Mesendoderm (in vitro differentiated cells): ENCODE measurements at regions not wholly inside any gene's neighbourhood (a gene's known extent, or its start where the extent isn't known, plus 50 kb on each side); places are given as distances from the start of the nearest gene placed in this dataset.
A peak's percentile ranks its signal among the peaks of the same experiment; 100 is the strongest.

Source experiments
- DNase-seq: peaks from one replicate; pipeline ENCODE4 v3.0.0; 2013
- H2AK5ac ChIP-seq: 2 replicates; pipeline ENCODE4 v1.6.1; 2013; ENCODE audit warnings: low read length, inconsistent platforms
- H2BK120ac ChIP-seq: 2 replicates; pipeline ENCODE4 v1.6.1; 2013; ENCODE audit warnings: low read depth, mild to moderate bottlenecking, low read length, moderate library complexity, mixed read lengths
- H2BK15ac ChIP-seq: replicated peaks from 2 replicates; pipeline ENCODE4 v1.6.1; 2013; ENCODE audit warnings: low read depth, mild to moderate bottlenecking, moderate library complexity
- H2BK5ac ChIP-seq: 2 replicates; pipeline ENCODE4 v1.6.1; 2013; ENCODE audit warnings: low read length, inconsistent platforms
- H3K18ac ChIP-seq: 2 replicates; pipeline ENCODE4 v1.6.1; 2013; ENCODE audit warnings: mild to moderate bottlenecking, low read length, mixed read lengths
- H3K23ac ChIP-seq: one replicate; pipeline ENCODE4 v1.6.1; 2013; ENCODE audit warnings: low read length
- H3K27ac ChIP-seq: 2 replicates; pipeline ENCODE4 v1.5.1; 2013; ENCODE audit warnings: low read depth, mild to moderate bottlenecking, inconsistent platforms, low read length, moderate library complexity
- H3K27me3 ChIP-seq: 2 replicates; pipeline ENCODE4 v1.6.1; 2013; ENCODE audit warnings: low read length, control low read depth, mild to moderate bottlenecking, inconsistent platforms; ENCODE audit not compliant: insufficient read depth, poor library complexity
- H3K36me3 ChIP-seq: 2 replicates; pipeline ENCODE4 v1.6.1; 2013; ENCODE audit warnings: low read length, inconsistent platforms; ENCODE audit not compliant: control insufficient read depth, insufficient read depth
- H3K4ac ChIP-seq: one replicate; pipeline ENCODE4 v1.6.1; 2013; ENCODE audit warnings: low read depth, mild to moderate bottlenecking, low read length, moderate library complexity
- H3K4me1 ChIP-seq: 2 replicates; pipeline ENCODE4 v1.6.1; 2013; ENCODE audit warnings: low read depth, low read length, inconsistent platforms; ENCODE audit not compliant: control insufficient read depth
- H3K4me2 ChIP-seq: 2 replicates; pipeline ENCODE4 v1.6.1; 2013; ENCODE audit warnings: low read length
- H3K4me3 ChIP-seq: 2 replicates; pipeline ENCODE4 v1.5.1; 2013; ENCODE audit warnings: mild to moderate bottlenecking, low read length
- H3K56ac ChIP-seq: one replicate; pipeline ENCODE4 v1.6.1; 2013; ENCODE audit warnings: low read length
- H3K79me1 ChIP-seq: 2 replicates; pipeline ENCODE4 v1.6.1; 2013; ENCODE audit warnings: low read length, inconsistent platforms
- H3K79me2 ChIP-seq: 2 replicates; pipeline ENCODE4 v1.6.1; 2013; ENCODE audit warnings: mild to moderate bottlenecking, low read length; ENCODE audit not compliant: control insufficient read depth, insufficient read depth
- H3K9ac ChIP-seq: 2 replicates; pipeline ENCODE4 v1.6.1; 2013; ENCODE audit warnings: low read length, inconsistent platforms
- H4K5ac ChIP-seq: one replicate; pipeline ENCODE4 v1.6.1; 2013; ENCODE audit warnings: low read length
- H4K8ac ChIP-seq: one replicate; pipeline ENCODE4 v1.6.1; 2013; ENCODE audit warnings: low read depth, mild to moderate bottlenecking, control low read depth, low read length, moderate library complexity
- WGBS: extraction: QIAGEN DNeasy Blood & Tissue Kit; methylation state at CpG from one replicate; pipeline ENCODE4 v1.1.7; 2013; ENCODE audit warnings: low lambda C conversion rate, missing lambda C conversion rate; ENCODE audit not compliant: insufficient coverage; ENCODE audit errors: extremely low coverage; 5-methylcytosine and 5-hydroxymethylcytosine counted together

GRCh38 chr20:24106801-24107445 is 118.3 kb upstream of the GGTLC1 start:
- DNase-seq, result no peak
- no peak overlapping the region for H4K5ac ChIP-seq
- H3K4me1 ChIP-seq, result no peaks in the 10 kb centered on the region
- no peak overlapping the region for H3K23ac ChIP-seq
- H3K18ac ChIP-seq, result no peak overlapping the region
- no peak overlapping the region for H2AK5ac ChIP-seq
- H3K56ac ChIP-seq, result no peak overlapping the region
- no peaks in the 10 kb centered on the region for H3K27me3 ChIP-seq
- H3K4me2 ChIP-seq, result no peak overlapping the region
- no peak overlapping the region for H3K27ac ChIP-seq
- no peak overlapping the region for H2BK120ac ChIP-seq
- H2BK15ac ChIP-seq, result no peak overlapping the region
- no peaks in the 10 kb centered on the region for H3K79me1 ChIP-seq
- H3K36me3 ChIP-seq, result no peaks in the 10 kb centered on the region
- H2BK5ac ChIP-seq, result no peak overlapping the region
- WGBS, result no CpG with 5 or more reads among the region's 8 CpGs
- no peaks in the 10 kb centered on the region for H3K79me2 ChIP-seq
- H3K9ac ChIP-seq, result no peak overlapping the region
- H3K4me3 ChIP-seq, result no peak overlapping the region
- H3K4ac ChIP-seq, result no peak overlapping the region
- H4K8ac ChIP-seq, result no peak overlapping the region

DNA sequence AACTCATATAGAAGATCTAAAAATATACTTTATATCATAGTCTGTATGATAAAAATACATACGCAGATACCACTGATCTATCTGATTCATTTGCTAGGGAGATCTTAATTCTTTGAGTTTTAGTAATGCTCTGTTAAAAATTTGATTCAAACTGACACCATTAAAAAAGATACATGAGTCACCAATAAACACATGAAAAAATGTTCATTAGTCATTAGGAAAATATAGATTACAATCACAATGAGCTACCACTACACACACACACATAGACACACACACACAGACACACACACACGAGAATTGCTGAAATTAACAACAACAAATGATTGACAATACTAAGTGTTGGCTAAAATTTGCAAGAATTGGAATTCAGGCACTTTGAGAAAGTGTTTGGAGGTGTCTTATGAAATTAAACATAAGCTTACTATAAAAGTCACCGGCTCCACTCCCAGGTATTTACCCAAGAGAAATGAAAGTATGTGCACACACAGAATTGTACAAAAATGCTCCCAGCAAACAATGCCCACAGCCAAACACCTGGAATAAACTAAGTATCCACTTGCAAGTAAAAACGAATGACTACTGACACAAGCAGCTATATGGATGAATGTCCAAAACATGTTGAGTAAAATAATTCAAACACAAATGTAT is 117.7 kb upstream of the GGTLC1 start:
- Histone ChIP-seq H3K4me1 (no peaks in the 10 kb centered on the region), H3K56ac (no peak overlapping the region), H3K4me3 (no peak overlapping the region), H2BK15ac (no peak overlapping the region), H3K27ac (no peak overlapping the region), H4K5ac (no peak overlapping the region), H3K36me3 (no peaks in the 10 kb centered on the region), H4K8ac (no peak overlapping the region), H3K4ac (no peak overlapping the region), H3K18ac (no peak overlapping the region), H2BK120ac (no peak overlapping the region), H3K27me3 (no peaks in the 10 kb centered on the region), H2AK5ac (no peak overlapping the region), H3K4me2 (no peak overlapping the region), H3K9ac (no peak overlapping the region), H2BK5ac (no peak overlapping the region), H3K23ac (no peak overlapping the region), H3K79me2 (no peaks in the 10 kb centered on the region), H3K79me1 (no peaks in the 10 kb centered on the region)
- DNase-seq, result no peak
- no CpG with 5 or more reads among the region's 4 CpGs for WGBS

- H3K4me2 ChIP-seq, result no peak overlapping the region
- no peak overlapping the region for H3K27ac ChIP-seq
These were observed 114.3 kb upstream of the GGTLC1 start for GRCh38 chr20:24102749-24103333.

DNA sequence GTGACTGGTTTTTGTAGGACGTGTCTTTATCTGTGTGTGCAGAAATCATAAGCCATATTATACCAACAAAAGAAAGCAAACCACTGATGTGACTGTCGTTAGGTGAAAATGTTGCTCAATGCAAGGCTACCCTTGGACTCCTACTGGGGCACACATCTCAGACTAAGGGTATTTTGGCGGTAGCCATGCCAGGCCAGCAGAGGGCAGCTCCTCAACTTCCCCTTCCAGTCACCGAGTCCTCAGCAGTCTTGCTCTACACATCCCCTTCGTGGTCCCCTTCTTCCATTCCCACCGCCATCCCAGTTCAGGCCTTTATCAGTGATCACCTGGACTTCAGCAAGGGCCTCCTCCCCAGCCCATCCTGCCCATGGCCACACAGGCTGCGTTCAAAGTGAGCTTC is 113.7 kb upstream of the GGTLC1 start:
- Histone ChIP-seq H4K8ac (no peak overlapping the region), H3K27me3 (no peaks in the 10 kb centered on the region), H3K18ac (no peak overlapping the region), H3K36me3 (no peaks in the 10 kb centered on the region), H2BK120ac (no peak overlapping the region), H2BK5ac (no peak overlapping the region), H3K4ac (no peak overlapping the region), H3K9ac (no peak overlapping the region), H4K5ac (no peak overlapping the region), H3K4me2 (no peak overlapping the region), H3K4me3 (no peak overlapping the region), H3K56ac (no peak overlapping the region), H2BK15ac (no peak overlapping the region), H3K23ac (no peak overlapping the region), H3K79me2 (no peaks in the 10 kb centered on the region), H3K27ac (no peak overlapping the region), H3K4me1 (no peaks in the 10 kb centered on the region), H3K79me1 (no peaks in the 10 kb centered on the region), H2AK5ac (no peak overlapping the region)
- WGBS, result no CpG with 5 or more reads among the region's 7 CpGs
- peak; percentile 76 for DNase-seq

More at GRCh38 chr20:24102749-24103333, 114.3 kb upstream of the GGTLC1 start:
- WGBS, result no CpG with 5 or more reads among the region's 1 CpG
- Histone ChIP-seq H3K79me2 (no peaks in the 10 kb centered on the region), H4K8ac (no peak overlapping the region), H2BK5ac (no peak overlapping the region), H3K4me1 (no peaks in the 10 kb centered on the region), H3K4ac (no peak overlapping the region), H4K5ac (no peak overlapping the region), H3K56ac (no peak overlapping the region), H3K27me3 (no peaks in the 10 kb centered on the region), H3K79me1 (no peaks in the 10 kb centered on the region), H3K9ac (no peak overlapping the region), H3K18ac (no peak overlapping the region), H2BK15ac (no peak overlapping the region), H2AK5ac (no peak overlapping the region), H3K4me3 (no peak overlapping the region), H3K23ac (no peak overlapping the region), H2BK120ac (no peak overlapping the region), H3K36me3 (no peaks in the 10 kb centered on the region)
- no peak for DNase-seq

- Histone ChIP-seq H3K36me3 (no peaks in the 10 kb centered on the region), H3K9ac (no peak overlapping the region), H3K23ac (no peak overlapping the region), H2BK120ac (no peak overlapping the region), H3K56ac (no peak overlapping the region), H2AK5ac (no peak overlapping the region), H3K4ac (no peak overlapping the region), H3K18ac (no peak overlapping the region), H3K4me3 (no peak overlapping the region), H3K27me3 (no peaks in the 10 kb centered on the region), H4K5ac (no peak overlapping the region), H2BK15ac (no peak overlapping the region), H3K79me1 (no peaks in the 10 kb centered on the region), H3K79me2 (no peaks in the 10 kb centered on the region), H3K4me2 (no peak overlapping the region), H3K27ac (no peak overlapping the region), H3K4me1 (no peaks in the 10 kb centered on the region), H4K8ac (no peak overlapping the region), H2BK5ac (no peak overlapping the region)
- WGBS, result no CpG with 5 or more reads among the region's 5 CpGs
- DNase-seq, result peak; percentile 74
These were observed 111.9 kb upstream of the GGTLC1 start for GRCh38 chr20:24100370-24101011.
